WTC11 (cell line): ENCODE measurements at regions not wholly inside any gene's neighbourhood (a gene's known extent, or its start where the extent isn't known, plus 50 kb on each side); places are given as distances from the start of the nearest gene placed in this dataset.

ENCODE experiments used
- CTCF ChIP-seq: fragments of 200-600 bp; IDR thresholded peaks from 2 replicates; pipeline ENCODE4 v1.8.0; 2022; ENCODE audit warnings: antibody characterized with exemption
- STAT6 ChIP-seq: sonication (generic); formaldehyde crosslinking; conservative IDR thresholded peaks from 2 replicates; pipeline ENCODE4 v1.8.1; 2023; ENCODE audit warnings: mild to moderate bottlenecking, low read depth, missing genetic modification reagents, moderate library complexity

DNA sequence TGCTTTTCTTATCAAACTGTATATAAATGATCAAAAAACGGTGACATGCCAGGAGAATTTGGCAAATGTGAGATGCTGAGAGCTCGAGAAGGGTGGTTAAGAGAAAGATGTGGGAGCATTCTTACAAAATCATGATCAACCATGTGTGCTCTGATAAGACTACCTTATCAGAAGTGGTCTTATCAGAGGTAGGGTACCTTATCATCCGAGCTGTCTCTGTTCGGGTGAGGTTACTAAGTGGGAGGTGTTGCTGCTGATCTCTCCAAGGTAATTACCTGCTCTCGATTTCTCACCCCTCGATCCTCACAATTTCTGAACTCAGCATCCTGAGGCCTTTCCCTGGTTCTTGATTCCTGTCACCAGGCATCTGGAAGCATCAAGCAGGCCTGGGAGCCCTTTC lies 813.0 kb upstream of the ID2 start:
- TF ChIP-seq CTCF = no peak
- no peak for TF ChIP-seq STAT6 (CRISPR knock-in tag)
